ENCODE measurements at regions not wholly inside any gene's neighbourhood (a gene's known extent, or its start where the extent isn't known, plus 50 kb on each side); places are given as distances from the start of the nearest gene placed in this dataset.
"Not testable (repeated sequence)": the region's sequence is repeated elsewhere in the genome, so short reads cannot be mapped to it uniquely, and the experiment has no call there.

GRCh38 chr9:25830381-25830780 lies 152.1 kb upstream of the TUSC1 start:
- no peak overlapping the region for H3K4me3 ChIP-seq (ENCODE audit: low read depth, low read length)
- no peak for TF ChIP-seq CTCF (IDR thresholded peaks at IDR 0.05; ENCODE audit: low read depth, low read length)
- in situ Hi-C loops (cut with HindIII; ENCODE audit: low sequenced_read_pairs), result no loop called here
- DNase-seq (ENCODE audit: low read depth, low spot score), result no peak

GRCh38 chr9:25827626-25828025 lies 149.4 kb upstream of the TUSC1 start:
- in situ Hi-C loops (cut with HindIII; ENCODE audit: low sequenced_read_pairs), result no loop called here
- no peak overlapping the region for H3K4me3 ChIP-seq (ENCODE audit: low read depth, low read length)

GRCh38 chr9:25816439-25816838 lies 138.2 kb upstream of the TUSC1 start:
- in situ Hi-C loops (cut with HindIII; ENCODE audit: low sequenced_read_pairs), result no loop called here
- no peak for TF ChIP-seq CTCF (IDR thresholded peaks at IDR 0.05; ENCODE audit: low read depth, low read length)
- H3K4me3 ChIP-seq (ENCODE audit: low read depth, low read length), result no peak overlapping the region
- DNase-seq (ENCODE audit: low read depth, low spot score), result no peak

More at GRCh38 chr9:25827626-25828025, 149.4 kb upstream of the TUSC1 start:
- DNase-seq (ENCODE audit: low read depth, low spot score), result no peak
- TF ChIP-seq CTCF (IDR thresholded peaks at IDR 0.05; ENCODE audit: low read depth, low read length), result no peak

- in situ Hi-C loops (cut with HindIII; ENCODE audit: low sequenced_read_pairs), result no loop called here
- DNase-seq (ENCODE audit: low read depth, low spot score), result no peak
- no peak for TF ChIP-seq CTCF (IDR thresholded peaks at IDR 0.05; ENCODE audit: low read depth, low read length)
- H3K4me3 ChIP-seq (ENCODE audit: low read depth, low read length), result no peak overlapping the region
These were observed 135.8 kb upstream of the TUSC1 start for GRCh38 chr9:25814023-25814422.

- H3K4me3 ChIP-seq (ENCODE audit: low read depth, low read length), result no peak overlapping the region
- in situ Hi-C loops (cut with HindIII; ENCODE audit: low sequenced_read_pairs), result no loop called here
- DNase-seq (ENCODE audit: low read depth, low spot score), result no peak
- TF ChIP-seq CTCF (IDR thresholded peaks at IDR 0.05; ENCODE audit: low read depth, low read length), result no peak
These were observed 135.2 kb upstream of the TUSC1 start for GRCh38 chr9:25813478-25813877.

GRCh38 chr9:25808554-25808953 lies 130.3 kb upstream of the TUSC1 start:
- no peak for DNase-seq (ENCODE audit: low read depth, low spot score)
- H3K4me3 ChIP-seq (ENCODE audit: low read depth, low read length), result no peak overlapping the region
- no peak for TF ChIP-seq CTCF (IDR thresholded peaks at IDR 0.05; ENCODE audit: low read depth, low read length)
- in situ Hi-C loops (cut with HindIII; ENCODE audit: low sequenced_read_pairs), result no loop called here

- no peak for TF ChIP-seq CTCF (IDR thresholded peaks at IDR 0.05; ENCODE audit: low read depth, low read length)
- in situ Hi-C loops (cut with HindIII; ENCODE audit: low sequenced_read_pairs), result no loop called here
- H3K4me3 ChIP-seq (ENCODE audit: low read depth, low read length), result no peak overlapping the region
- DNase-seq (ENCODE audit: low read depth, low spot score), result no peak
These were observed 126.6 kb upstream of the TUSC1 start for GRCh38 chr9:25804856-25805255.

GRCh38 chr9:25801989-25802388 lies 123.7 kb upstream of the TUSC1 start:
- DNase-seq (ENCODE audit: low read depth, low spot score); in situ Hi-C loops (cut with HindIII; ENCODE audit: low sequenced_read_pairs); H3K4me3 ChIP-seq (ENCODE audit: low read depth, low read length): not testable (repeated sequence)
